ENCODE measurements at regions not wholly inside any gene's neighbourhood (a gene's known extent, or its start where the extent isn't known, plus 50 kb on each side); places are given as distances from the start of the nearest gene placed in this dataset.

DNA sequence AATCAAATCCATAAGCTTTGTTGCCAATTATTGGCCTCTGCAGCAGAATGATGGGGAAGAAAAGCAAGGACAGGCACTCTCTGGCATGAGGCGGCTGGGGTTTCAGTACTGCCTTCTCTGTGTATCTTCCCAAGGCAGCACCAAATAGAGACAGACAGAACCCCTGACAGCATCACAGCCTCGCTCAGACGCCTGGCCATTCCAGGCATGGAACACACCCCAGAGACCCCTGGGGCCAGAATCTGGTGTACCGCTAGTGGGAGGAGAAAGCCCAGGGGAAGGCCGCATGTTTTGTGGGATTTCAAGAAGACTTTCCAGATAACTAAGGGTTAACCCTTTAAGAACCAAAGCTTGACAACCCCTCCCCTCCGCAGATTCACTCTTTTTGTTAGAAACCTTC, 282.1 kb downstream of the EN1 start:
- H3K9me3 Mint-ChIP-seq (ENCODE audit: insufficient read depth), result no peaks in the 10 kb centered on the region
- no peak for ATAC-seq
- H3K36me3 Mint-ChIP-seq (ENCODE audit: low read depth), result no peaks in the 10 kb centered on the region
- DNase-seq, result no peak
- H3K27me3 Mint-ChIP-seq (ENCODE audit: low read depth), result no peaks in the 10 kb centered on the region
- ChIA-PET POLR2A (no interaction called here), CTCF (no interaction called here)
- no peaks in the 10 kb centered on the region for H3K4me1 Mint-ChIP-seq (ENCODE audit: low read depth)
- no peak overlapping the region for H3K4me3 Mint-ChIP-seq
- no peak overlapping the region for H3K27ac Mint-ChIP-seq

DNA sequence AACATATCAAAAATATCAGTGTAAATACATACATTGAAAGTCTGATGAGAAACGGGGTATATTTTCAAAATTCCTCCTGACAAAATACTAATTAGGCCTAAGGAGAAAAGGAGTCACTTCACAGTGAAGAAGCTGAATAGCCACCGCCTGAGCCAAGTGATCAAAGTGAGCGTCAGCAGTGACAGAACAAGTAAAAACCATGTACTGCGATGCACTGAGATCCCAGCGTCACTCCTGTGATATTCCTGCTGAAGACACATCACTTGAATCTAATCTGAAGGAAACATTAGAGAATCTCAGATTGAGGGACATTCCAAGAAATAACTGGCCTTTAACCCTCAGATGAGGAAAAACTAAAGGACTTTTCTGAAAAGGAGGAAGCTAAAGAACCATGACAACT, 285.3 kb downstream of the EN1 start:
- DNase-seq (no peak), ATAC-seq (no peak)
- H3K27ac Mint-ChIP-seq, result no peak overlapping the region
- CTCF ChIA-PET, result no interaction called here
- no peaks in the 10 kb centered on the region for H3K27me3 Mint-ChIP-seq (ENCODE audit: low read depth)
- H3K9me3 Mint-ChIP-seq (ENCODE audit: insufficient read depth), result no peaks in the 10 kb centered on the region
- no peak overlapping the region for H3K4me3 Mint-ChIP-seq
- POLR2A ChIA-PET, result no interaction called here
- H3K4me1 Mint-ChIP-seq (ENCODE audit: low read depth), result no peaks in the 10 kb centered on the region
- H3K36me3 Mint-ChIP-seq (ENCODE audit: low read depth), result no peaks in the 10 kb centered on the region

DNA sequence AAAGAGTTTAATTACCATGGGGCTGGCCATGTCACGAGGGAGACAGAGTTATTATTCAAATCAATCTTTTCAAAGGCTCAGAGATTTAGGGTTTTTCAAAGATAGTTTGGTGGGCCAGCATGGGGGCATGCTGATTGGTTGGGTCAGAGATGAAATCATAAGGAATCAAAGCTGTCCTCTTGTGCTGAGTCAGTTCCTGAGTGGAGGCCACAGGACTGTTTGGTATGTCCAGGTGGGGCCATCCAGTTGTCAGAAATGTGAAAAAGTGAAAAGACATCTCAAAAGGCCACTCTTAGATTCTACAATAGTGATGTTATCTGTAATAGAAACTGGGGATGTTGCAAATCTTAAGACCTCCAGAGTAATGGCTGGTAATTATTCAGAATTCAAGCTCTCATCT, 288.6 kb downstream of the EN1 start:
- CTCF ChIA-PET, result no interaction called here
- POLR2A ChIA-PET, result no interaction called here

DNA sequence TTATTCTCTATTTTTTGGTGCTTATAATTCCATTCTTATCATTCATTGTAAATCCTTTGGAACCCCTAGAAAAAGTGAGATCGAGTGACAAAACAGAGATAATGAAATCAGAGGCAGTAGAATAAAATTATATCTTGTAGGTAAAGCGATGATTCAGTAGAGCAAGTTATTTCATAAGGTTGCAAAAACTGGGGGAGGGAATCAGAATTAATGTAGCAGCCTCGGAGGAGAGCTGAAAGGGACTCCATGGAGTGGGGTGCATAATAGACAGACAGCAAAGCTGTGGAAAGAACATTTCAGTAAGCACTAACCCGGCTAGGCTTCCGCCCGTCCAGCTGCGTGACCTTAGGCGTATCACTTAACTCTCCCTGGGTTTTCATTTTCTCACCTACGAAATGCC, 289.7 kb downstream of the EN1 start:
- CTCF ChIA-PET, result no interaction called here
- DNase-seq (no peak), ATAC-seq (no peak)
- Mint-ChIP-seq H3K27me3 (ENCODE audit: low read depth) (no peaks in the 10 kb centered on the region), H3K9me3 (ENCODE audit: insufficient read depth) (no peaks in the 10 kb centered on the region), H3K4me1 (ENCODE audit: low read depth) (no peaks in the 10 kb centered on the region), H3K27ac (no peak overlapping the region), H3K4me3 (no peak overlapping the region), H3K36me3 (ENCODE audit: low read depth) (no peaks in the 10 kb centered on the region)
- POLR2A ChIA-PET, result no interaction called here

More for the DNA sequence above, 288.6 kb downstream of the EN1 start:
- H3K4me1 Mint-ChIP-seq (ENCODE audit: low read depth), result no peaks in the 10 kb centered on the region
- H3K27ac Mint-ChIP-seq, result no peak overlapping the region
- no peaks in the 10 kb centered on the region for H3K36me3 Mint-ChIP-seq (ENCODE audit: low read depth)
- H3K9me3 Mint-ChIP-seq (ENCODE audit: insufficient read depth), result no peaks in the 10 kb centered on the region
- no peaks in the 10 kb centered on the region for H3K27me3 Mint-ChIP-seq (ENCODE audit: low read depth)
- DNase-seq (no peak), ATAC-seq (no peak)
- H3K4me3 Mint-ChIP-seq, result no peak overlapping the region

DNA sequence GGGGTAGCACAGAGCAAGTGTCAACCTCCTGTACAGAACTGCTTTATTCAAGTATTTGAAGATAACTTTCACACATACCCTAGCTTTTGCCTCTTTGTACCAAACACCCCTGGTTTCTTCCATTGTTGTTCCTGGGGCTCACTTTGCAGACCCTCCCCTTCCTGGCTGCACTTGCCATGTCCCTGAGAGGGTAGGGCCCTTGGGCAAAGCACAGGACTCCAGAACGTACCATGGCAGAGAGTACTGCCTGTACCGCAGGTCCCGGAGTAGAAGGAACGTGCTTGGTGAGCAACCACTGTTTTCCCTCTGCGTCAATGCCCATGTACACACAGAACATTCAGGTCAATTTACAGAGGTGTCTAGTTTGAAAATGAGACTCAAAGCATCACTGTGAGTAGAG, 290.4 kb downstream of the EN1 start:
- no peaks in the 10 kb centered on the region for H3K36me3 Mint-ChIP-seq (ENCODE audit: low read depth)
- no peak overlapping the region for H3K27ac Mint-ChIP-seq
- ATAC-seq, result no peak
- no peaks in the 10 kb centered on the region for H3K9me3 Mint-ChIP-seq (ENCODE audit: insufficient read depth)
- no peaks in the 10 kb centered on the region for H3K4me1 Mint-ChIP-seq (ENCODE audit: low read depth)
- DNase-seq, result no peak
- H3K4me3 Mint-ChIP-seq, result no peak overlapping the region
- ChIA-PET CTCF (no interaction called here), POLR2A (no interaction called here)
- H3K27me3 Mint-ChIP-seq (ENCODE audit: low read depth), result no peaks in the 10 kb centered on the region

DNA sequence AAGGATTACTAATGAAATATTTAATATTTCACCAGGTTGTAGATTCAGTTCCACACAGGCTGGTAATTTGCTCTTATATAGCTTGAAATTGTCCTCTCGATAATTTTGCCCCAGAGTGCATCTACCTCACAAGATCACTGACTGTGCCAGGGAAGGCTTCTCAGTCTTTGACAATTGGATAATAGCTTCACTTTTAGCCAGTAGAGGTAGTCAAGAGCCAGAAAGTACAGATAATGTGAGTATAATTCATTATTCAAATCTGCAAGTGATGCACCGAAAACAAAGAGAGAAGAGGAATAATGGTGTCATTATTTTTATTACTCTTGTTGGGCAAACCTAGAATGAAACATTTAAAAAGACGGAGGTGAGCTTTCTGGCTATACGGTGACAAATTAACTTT, 292.8 kb downstream of the EN1 start:
- Mint-ChIP-seq H3K9me3 (ENCODE audit: insufficient read depth) (no peaks in the 10 kb centered on the region), H3K4me1 (ENCODE audit: low read depth) (no peaks in the 10 kb centered on the region), H3K27me3 (ENCODE audit: low read depth) (no peaks in the 10 kb centered on the region), H3K36me3 (ENCODE audit: low read depth) (no peaks in the 10 kb centered on the region), H3K4me3 (no peak overlapping the region), H3K27ac (no peak overlapping the region)
- DNase-seq, result no peak
- no peak for ATAC-seq
- CTCF ChIA-PET, result no interaction called here
- POLR2A ChIA-PET, result no interaction called here

DNA sequence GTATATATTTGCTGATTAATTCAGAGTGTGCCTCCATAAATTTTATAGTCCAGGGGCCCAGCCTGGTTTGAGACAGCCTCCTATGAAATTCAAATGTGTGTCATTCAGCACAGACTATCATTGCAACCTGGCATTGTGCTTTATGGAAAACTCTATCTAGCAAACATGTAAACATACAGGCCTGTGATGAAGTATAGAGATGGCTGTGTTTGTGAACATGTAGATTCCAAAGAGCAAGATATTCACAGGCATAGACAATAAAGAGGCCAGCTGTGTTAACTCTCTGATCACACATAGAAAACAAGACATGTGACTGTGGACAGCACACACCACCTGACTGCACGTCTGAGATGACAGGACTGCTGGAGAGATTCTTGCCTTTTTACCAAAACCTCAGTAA, 297.9 kb downstream of the EN1 start:
- Mint-ChIP-seq H3K9me3 (ENCODE audit: insufficient read depth) (no peaks in the 10 kb centered on the region), H3K27me3 (ENCODE audit: low read depth) (no peaks in the 10 kb centered on the region), H3K27ac (no peak overlapping the region), H3K36me3 (ENCODE audit: low read depth) (no peaks in the 10 kb centered on the region), H3K4me1 (ENCODE audit: low read depth) (no peaks in the 10 kb centered on the region), H3K4me3 (no peak overlapping the region)
- ChIA-PET CTCF (no interaction called here), POLR2A (interaction anchor here (0.6 kb wide), 1 partner anchor 627 kb away, joined by 3 read pairs; no protein-coding TSS in a partner anchor)
- no peak for ATAC-seq
- DNase-seq, result no peak

DNA sequence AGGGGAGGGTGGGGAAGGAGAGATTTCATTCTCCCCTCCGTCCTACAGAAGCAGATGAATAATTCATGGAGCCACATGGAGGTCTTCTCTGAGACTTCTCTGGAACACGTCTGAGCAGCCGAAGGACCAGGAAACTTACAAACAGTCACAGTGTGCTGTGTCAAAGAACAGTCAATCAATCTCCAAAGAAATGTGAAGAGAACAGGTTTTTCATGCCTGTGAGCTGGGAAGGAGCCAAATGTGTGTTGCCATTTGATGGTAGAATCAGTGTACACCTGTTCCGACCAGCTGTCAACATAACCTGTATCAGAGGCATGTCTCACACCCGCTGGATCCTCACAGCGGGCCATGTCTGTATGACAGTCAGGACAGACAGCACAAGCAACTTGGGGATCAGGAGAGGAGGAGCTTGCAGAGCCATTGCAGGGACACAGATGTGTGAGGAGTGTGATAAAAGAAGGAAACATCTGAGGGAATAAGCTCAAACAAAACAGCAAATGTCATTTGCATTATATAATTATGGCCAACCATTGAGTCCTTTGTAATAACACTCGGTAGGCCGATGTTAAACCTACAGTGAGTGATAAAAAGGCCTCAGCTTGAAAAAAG, 298.5 kb downstream of the EN1 start:
- DNase-seq (no peak), ATAC-seq (no peak)
- H3K9me3 Mint-ChIP-seq (ENCODE audit: insufficient read depth), result no peaks in the 10 kb centered on the region
- no peaks in the 10 kb centered on the region for H3K36me3 Mint-ChIP-seq (ENCODE audit: low read depth)
- ChIA-PET CTCF (no interaction called here), POLR2A (interaction anchor here (0.6 kb wide), 1 partner anchor 626 kb away, joined by 3 read pairs; no protein-coding TSS in a partner anchor)
- no peak overlapping the region for H3K4me3 Mint-ChIP-seq
- no peaks in the 10 kb centered on the region for H3K27me3 Mint-ChIP-seq (ENCODE audit: low read depth)
- no peaks in the 10 kb centered on the region for H3K4me1 Mint-ChIP-seq (ENCODE audit: low read depth)
- no peak overlapping the region for H3K27ac Mint-ChIP-seq

DNA sequence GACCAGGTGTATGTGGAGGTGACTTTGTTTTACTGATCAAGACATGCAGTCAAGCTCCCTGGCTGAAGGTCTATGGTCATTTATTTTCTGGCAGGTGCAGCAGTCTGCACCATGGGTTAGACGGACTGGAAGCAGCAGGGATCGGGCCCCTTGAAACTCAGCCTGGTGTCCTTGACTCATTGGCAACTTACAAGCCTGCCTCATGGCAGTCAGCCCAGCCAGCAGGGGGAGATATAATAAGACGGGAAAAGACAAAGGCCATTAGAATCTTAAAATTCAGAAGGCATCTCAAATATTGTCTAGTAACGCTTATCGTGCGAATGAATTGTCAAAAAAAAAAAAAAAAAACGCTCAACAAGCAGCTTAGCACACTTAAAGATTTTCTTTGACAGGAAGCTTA, 308.2 kb downstream of the EN1 start:
- no peak for DNase-seq
- CTCF ChIA-PET, result interaction anchor here (0.6 kb wide), 1 partner anchor 701 kb away, joined by 3 read pairs; no protein-coding TSS in a partner anchor
- Mint-ChIP-seq H3K4me1 (ENCODE audit: low read depth) (no peaks in the 10 kb centered on the region), H3K4me3 (no peak overlapping the region), H3K9me3 (ENCODE audit: insufficient read depth) (no peaks in the 10 kb centered on the region), H3K27me3 (ENCODE audit: low read depth) (peaks cover 1% of the 10 kb centered on the region), H3K27ac (no peak overlapping the region), H3K36me3 (ENCODE audit: low read depth) (no peaks in the 10 kb centered on the region)
- POLR2A ChIA-PET, result no interaction called here
- ATAC-seq, result no peak

DNA sequence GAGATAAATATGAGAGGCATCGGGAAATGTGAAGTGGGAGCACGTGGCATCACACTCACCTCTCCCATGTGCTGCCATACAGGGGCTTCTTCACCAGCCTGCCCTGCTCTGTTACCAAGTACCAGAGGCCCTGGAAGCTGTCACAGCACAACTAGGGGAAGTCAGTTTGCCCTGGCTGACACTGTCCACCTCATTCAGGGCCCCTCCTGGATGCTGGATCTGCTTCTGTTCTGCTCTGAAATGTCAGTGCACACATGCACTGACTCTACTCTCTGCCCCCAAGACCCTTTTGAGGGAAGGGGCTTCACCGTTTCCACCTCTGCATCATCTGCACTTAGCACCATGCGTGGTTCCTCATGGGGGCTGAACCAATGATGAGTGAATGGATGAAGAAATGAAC, 311.1 kb downstream of the EN1 start:
- ATAC-seq, result no peak
- POLR2A ChIA-PET, result no interaction called here

DNA sequence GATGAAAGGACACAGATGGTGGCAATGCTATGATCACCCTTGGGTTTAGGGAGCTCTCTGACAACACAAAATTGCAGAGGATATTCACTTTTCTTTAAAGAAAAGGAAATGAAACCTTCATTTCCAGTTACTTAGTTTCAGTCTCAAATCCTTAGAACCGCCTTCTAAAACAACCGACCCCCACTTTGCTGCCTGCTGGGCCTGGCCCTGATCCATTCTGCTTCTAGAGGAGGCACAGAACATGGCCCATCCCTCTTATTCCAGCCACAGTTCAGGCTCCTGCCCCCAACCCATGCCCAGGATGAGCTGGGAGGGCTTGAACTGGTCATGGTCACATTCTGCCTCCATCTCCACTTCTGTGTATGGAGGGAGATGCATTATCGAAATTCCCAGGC, 311.6 kb downstream of the EN1 start:
- Mint-ChIP-seq H3K9me3 (ENCODE audit: insufficient read depth) (no peaks in the 10 kb centered on the region), H3K36me3 (ENCODE audit: low read depth) (no peaks in the 10 kb centered on the region), H3K4me1 (ENCODE audit: low read depth) (no peaks in the 10 kb centered on the region), H3K27ac (no peak overlapping the region), H3K27me3 (ENCODE audit: low read depth) (peaks cover 2% of the 10 kb centered on the region), H3K4me3 (no peak overlapping the region)
- ATAC-seq, result no peak
- ChIA-PET CTCF (no interaction called here), POLR2A (no interaction called here)
- DNase-seq, result no peak

More for the DNA sequence above, 311.1 kb downstream of the EN1 start:
- Mint-ChIP-seq H3K9me3 (ENCODE audit: insufficient read depth) (no peaks in the 10 kb centered on the region), H3K4me3 (no peak overlapping the region), H3K4me1 (ENCODE audit: low read depth) (no peaks in the 10 kb centered on the region), H3K27me3 (ENCODE audit: low read depth) (peaks cover 2% of the 10 kb centered on the region), H3K27ac (no peak overlapping the region), H3K36me3 (ENCODE audit: low read depth) (no peaks in the 10 kb centered on the region)
- DNase-seq, result no peak
- CTCF ChIA-PET, result no interaction called here

DNA sequence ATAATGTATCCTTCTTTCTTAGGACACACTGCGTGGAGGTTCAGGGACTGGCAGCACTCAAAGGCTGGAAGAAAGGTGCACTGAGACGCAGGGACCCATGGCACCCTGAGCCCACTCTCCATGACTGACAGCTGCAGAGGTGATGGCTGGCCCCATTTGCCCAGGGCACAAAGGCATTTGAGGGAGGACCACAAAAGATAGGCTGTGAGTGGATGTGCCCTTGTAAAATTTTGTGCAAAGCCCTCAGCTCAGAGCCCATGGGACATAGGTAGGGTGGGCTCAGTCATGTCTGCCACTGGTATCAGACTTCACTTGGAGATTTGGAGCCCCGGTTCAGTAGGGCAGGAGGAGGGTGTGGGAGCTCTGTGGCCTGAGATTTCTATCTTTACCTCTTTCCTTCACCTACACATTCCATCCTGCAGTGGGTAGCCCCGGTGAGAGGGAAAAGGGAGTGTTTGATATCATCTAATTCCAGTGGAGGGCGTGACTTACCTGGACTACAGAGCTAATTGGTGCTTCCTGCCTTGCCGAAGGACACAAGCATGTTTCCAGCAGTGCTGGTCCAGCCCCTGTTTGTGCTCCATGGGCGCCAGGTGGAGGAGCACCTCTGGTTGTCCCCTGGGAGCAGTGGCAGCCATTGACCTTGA, 312.2 kb downstream of the EN1 start:
- H3K9me3 Mint-ChIP-seq (ENCODE audit: insufficient read depth), result no peaks in the 10 kb centered on the region
- DNase-seq, result no peak
- ATAC-seq, result no peak
- ChIA-PET POLR2A (no interaction called here), CTCF (no interaction called here)
- H3K27me3 Mint-ChIP-seq (ENCODE audit: low read depth), result peaks cover 2% of the 10 kb centered on the region
- no peak overlapping the region for H3K4me3 Mint-ChIP-seq
- H3K27ac Mint-ChIP-seq, result no peak overlapping the region
- no peaks in the 10 kb centered on the region for H3K36me3 Mint-ChIP-seq (ENCODE audit: low read depth)
- H3K4me1 Mint-ChIP-seq (ENCODE audit: low read depth), result no peaks in the 10 kb centered on the region

DNA sequence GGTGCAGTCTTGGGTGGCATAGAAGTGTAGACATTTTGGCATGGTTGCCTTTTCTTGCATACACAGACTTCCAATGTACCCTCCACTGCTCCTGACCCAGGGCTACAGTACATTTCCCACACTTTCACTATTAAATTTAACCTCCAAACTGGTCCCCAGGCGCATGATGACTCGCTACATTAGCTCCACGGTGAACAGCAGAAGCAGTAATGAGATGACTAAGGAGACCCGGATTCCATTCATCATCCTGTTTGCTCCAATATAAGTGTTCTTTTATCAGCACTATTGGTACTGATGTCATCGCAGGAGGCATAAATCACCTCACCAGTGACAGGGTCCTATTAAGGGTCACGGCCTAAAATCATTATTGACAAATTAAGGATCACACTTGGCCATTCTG, 316.5 kb downstream of the EN1 start:
- Mint-ChIP-seq H3K9me3 (ENCODE audit: insufficient read depth) (no peaks in the 10 kb centered on the region), H3K4me1 (ENCODE audit: low read depth) (no peaks in the 10 kb centered on the region), H3K27ac (no peak overlapping the region), H3K36me3 (ENCODE audit: low read depth) (no peaks in the 10 kb centered on the region), H3K27me3 (ENCODE audit: low read depth) (peaks cover 2% of the 10 kb centered on the region), H3K4me3 (no peak overlapping the region)
- ATAC-seq (no peak), DNase-seq (no peak)
- ChIA-PET POLR2A (no interaction called here), CTCF (no interaction called here)
